GM12891 (cell line): ENCODE measurements at regions not wholly inside any gene's neighbourhood (a gene's known extent, or its start where the extent isn't known, plus 50 kb on each side); places are given as distances from the start of the nearest gene placed in this dataset.
"Not testable (repeated sequence)": the region's sequence is repeated elsewhere in the genome, so short reads cannot be mapped to it uniquely, and the experiment has no call there.

Experiments
- PAX5 ChIP-seq: IDR thresholded peaks from 2 replicates; pipeline ENCODE4 v1.6.1; 2011; ENCODE audit warnings: low read length, moderate library complexity, mild to moderate bottlenecking; ENCODE audit not compliant: insufficient read depth, severe bottlenecking
- POLR2A ChIP-seq: IDR thresholded peaks from 2 replicates; pipeline ENCODE4 v1.6.1; 2011; ENCODE audit warnings: low read depth, low read length, control low read depth
- POLR2AphosphoS5 ChIP-seq: IDR thresholded peaks from 2 replicates; pipeline ENCODE4 v1.6.1; 2011; ENCODE audit warnings: low read depth, low read length, control low read depth
- POU2F2 ChIP-seq: IDR thresholded peaks from 2 replicates; pipeline ENCODE4 v1.6.1; 2011; ENCODE audit warnings: low read depth, mild to moderate bottlenecking, control low read depth, low read length, moderate library complexity
- SPI1 ChIP-seq: IDR thresholded peaks from 2 replicates; pipeline ENCODE4 v1.6.1; 2011; ENCODE audit warnings: low read depth, low read length, control low read depth
- TAF1 ChIP-seq: IDR thresholded peaks from 2 replicates; pipeline ENCODE4 v1.6.1; 2011; ENCODE audit warnings: low read depth, low read length, control low read depth

GRCh38 chr2:87679950-87680349, 67.9 kb upstream of the PLGLB2 start:
- not testable (repeated sequence) for TF ChIP-seq POLR2A, POLR2AphosphoS5, TAF1, SPI1, PAX5, POU2F2
